ENCODE measurements at regions not wholly inside any gene's neighbourhood (a gene's known extent, or its start where the extent isn't known, plus 50 kb on each side); places are given as distances from the start of the nearest gene placed in this dataset.

- H3K27me3 ChIP-seq: no peaks in the 10 kb centered on the region
- no peaks in the 10 kb centered on the region for H3K9me3 ChIP-seq
- intact Hi-C loops (cut with DNase I; ENCODE audit: low total_unique reads): no loop called here
- no peak for TF ChIP-seq CTCF (IDR thresholded peaks at IDR 0.05)
- TF ChIP-seq POLR2A (IDR thresholded peaks at IDR 0.05): no peak
- no peak overlapping the region for H3K27ac ChIP-seq
- H3K36me3 ChIP-seq: no peaks in the 10 kb centered on the region
- no peaks in the 10 kb centered on the region for H3K4me1 ChIP-seq
- DNase-seq: no peak
- no peak overlapping the region for H3K4me3 ChIP-seq
These were observed 255.4 kb upstream of the MYO3A start for GRCh38 chr10:25678666-25679065.

- H3K27me3 ChIP-seq: no peaks in the 10 kb centered on the region
- H3K27ac ChIP-seq: peak overlapping the region; percentile 27 to 57
- no peaks in the 10 kb centered on the region for H3K36me3 ChIP-seq
- TF ChIP-seq POLR2A (IDR thresholded peaks at IDR 0.05) (no peak), CTCF (IDR thresholded peaks at IDR 0.05) (peak in 1 of 4 experiments; percentile 28)
- H3K4me3 ChIP-seq: peak overlapping the region in 1 of 2 donors; percentile 8
- no peak for DNase-seq
- H3K4me1 ChIP-seq: no peaks in the 10 kb centered on the region
- intact Hi-C loops (cut with DNase I; ENCODE audit: low total_unique reads): no loop called here
- H3K9me3 ChIP-seq: no peaks in the 10 kb centered on the region
These were observed 251.7 kb upstream of the MYO3A start for GRCh38 chr10:25682203-25682851.

- no peak overlapping the region for H3K27ac ChIP-seq
- DNase-seq: no peak
- intact Hi-C loops (cut with DNase I; ENCODE audit: low total_unique reads): no loop called here
- no peaks in the 10 kb centered on the region for H3K36me3 ChIP-seq
- H3K4me1 ChIP-seq: no peaks in the 10 kb centered on the region
- TF ChIP-seq POLR2A (IDR thresholded peaks at IDR 0.05) (no peak), CTCF (IDR thresholded peaks at IDR 0.05) (no peak)
- H3K27me3 ChIP-seq: no peaks in the 10 kb centered on the region
- H3K9me3 ChIP-seq: no peaks in the 10 kb centered on the region
- no peak overlapping the region for H3K4me3 ChIP-seq
These were observed 250.7 kb upstream of the MYO3A start for GRCh38 chr10:25683344-25683743.

GRCh38 chr10:25687521-25687920, 246.5 kb upstream of the MYO3A start:
- no peaks in the 10 kb centered on the region for H3K27me3 ChIP-seq
- no peak for TF ChIP-seq POLR2A (IDR thresholded peaks at IDR 0.05)
- no peak for TF ChIP-seq CTCF (IDR thresholded peaks at IDR 0.05)
- no peak for DNase-seq
- no peak overlapping the region for H3K27ac ChIP-seq
- no peak overlapping the region for H3K4me3 ChIP-seq
- intact Hi-C loops (cut with DNase I; ENCODE audit: low total_unique reads): no loop called here
- H3K4me1 ChIP-seq: no peaks in the 10 kb centered on the region
- H3K9me3 ChIP-seq: no peaks in the 10 kb centered on the region
- no peaks in the 10 kb centered on the region for H3K36me3 ChIP-seq

- no peaks in the 10 kb centered on the region for H3K36me3 ChIP-seq
- no peaks in the 10 kb centered on the region for H3K4me1 ChIP-seq
- H3K27me3 ChIP-seq: no peaks in the 10 kb centered on the region
- no peaks in the 10 kb centered on the region for H3K9me3 ChIP-seq
- DNase-seq: no peak
- H3K4me3 ChIP-seq: no peak overlapping the region
- no peak for TF ChIP-seq CTCF (IDR thresholded peaks at IDR 0.05)
- TF ChIP-seq POLR2A (IDR thresholded peaks at IDR 0.05): no peak
- H3K27ac ChIP-seq: no peak overlapping the region
- intact Hi-C loops (cut with DNase I; ENCODE audit: low total_unique reads): no loop called here
These were observed 244.5 kb upstream of the MYO3A start for GRCh38 chr10:25689346-25690100.
